Lower lobe of right lung (tissue), 2 donors: ENCODE measurements at regions not wholly inside any gene's neighbourhood (a gene's known extent, or its start where the extent isn't known, plus 50 kb on each side); places are given as distances from the start of the nearest gene placed in this dataset.

ENCODE experiments used
- ATAC-seq, 2 donors: fragments of 200-7000 bp; cut with Tn5 transposase; one replicate each; pipeline ENCODE4 v1.9.1; 2020 to 2022; ENCODE audit warnings: mild to moderate bottlenecking in 2 of 2, moderate library complexity in 2 of 2
- DNase-seq: peaks from one replicate; pipeline ENCODE4 v3.0.0-alpha.2; 2020
- H3K27ac ChIP-seq: fragments of 200-600 bp; one replicate; pipeline ENCODE4 v1.8.0; 2022
- H3K27me3 ChIP-seq: fragments of 200-600 bp; one replicate; pipeline ENCODE4 v1.8.0; 2022; ENCODE audit warnings: low read depth
- H3K36me3 ChIP-seq: fragments of 200-600 bp; one replicate; pipeline ENCODE4 v1.8.0; 2022; ENCODE audit warnings: mild to moderate bottlenecking
- H3K4me1 ChIP-seq: fragments of 200-600 bp; one replicate; pipeline ENCODE4 v1.8.0; 2022
- H3K4me3 ChIP-seq: fragments of 200-600 bp; one replicate; pipeline ENCODE4 v1.8.0; 2022; ENCODE audit warnings: mild to moderate bottlenecking
- H3K9me3 ChIP-seq: fragments of 200-600 bp; one replicate; pipeline ENCODE4 v1.8.0; 2022
- intact Hi-C: fragments of 100-400 bp; cut with DNase I; formaldehyde crosslinking; loops from one replicate; pipeline ENCODE4 v1.11.0; 2022
- TF ChIP-seq, protein P1 (sequence below): fragments of 200-600 bp; IDR thresholded peaks from one replicate; pipeline ENCODE4 v1.8.0; 2022; ENCODE audit warnings: antibody characterized with exemption, mild to moderate bottlenecking
- donor health status: DM: no; HTN: yes; CAD: no; lungs with severe emphysema.

DNA sequence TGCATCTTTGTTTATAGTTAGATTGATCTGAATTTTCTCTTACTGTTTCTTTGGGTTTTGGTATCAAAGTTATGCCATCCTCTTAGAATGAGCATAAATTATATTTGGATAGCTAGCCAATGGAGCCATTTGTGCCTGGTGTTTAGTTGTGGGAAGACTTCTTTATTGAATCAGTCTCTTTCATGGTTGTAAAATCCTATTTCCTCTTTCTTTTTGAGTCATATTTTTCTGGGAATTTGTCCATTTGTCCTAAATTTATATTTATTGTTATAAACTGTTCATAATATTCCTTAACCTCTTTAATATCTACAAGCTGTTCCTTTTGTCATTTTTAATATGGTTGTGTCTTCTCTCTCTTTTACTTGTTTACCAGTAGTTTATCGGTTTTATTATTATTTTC is 462.5 kb downstream of the AEBP2 start:
- no peaks in the 10 kb centered on the region for H3K27me3 ChIP-seq
- DNase-seq = no peak
- no peak overlapping the region for H3K4me3 ChIP-seq
- no peaks in the 10 kb centered on the region for H3K4me1 ChIP-seq
- TF ChIP-seq, protein P1, sequence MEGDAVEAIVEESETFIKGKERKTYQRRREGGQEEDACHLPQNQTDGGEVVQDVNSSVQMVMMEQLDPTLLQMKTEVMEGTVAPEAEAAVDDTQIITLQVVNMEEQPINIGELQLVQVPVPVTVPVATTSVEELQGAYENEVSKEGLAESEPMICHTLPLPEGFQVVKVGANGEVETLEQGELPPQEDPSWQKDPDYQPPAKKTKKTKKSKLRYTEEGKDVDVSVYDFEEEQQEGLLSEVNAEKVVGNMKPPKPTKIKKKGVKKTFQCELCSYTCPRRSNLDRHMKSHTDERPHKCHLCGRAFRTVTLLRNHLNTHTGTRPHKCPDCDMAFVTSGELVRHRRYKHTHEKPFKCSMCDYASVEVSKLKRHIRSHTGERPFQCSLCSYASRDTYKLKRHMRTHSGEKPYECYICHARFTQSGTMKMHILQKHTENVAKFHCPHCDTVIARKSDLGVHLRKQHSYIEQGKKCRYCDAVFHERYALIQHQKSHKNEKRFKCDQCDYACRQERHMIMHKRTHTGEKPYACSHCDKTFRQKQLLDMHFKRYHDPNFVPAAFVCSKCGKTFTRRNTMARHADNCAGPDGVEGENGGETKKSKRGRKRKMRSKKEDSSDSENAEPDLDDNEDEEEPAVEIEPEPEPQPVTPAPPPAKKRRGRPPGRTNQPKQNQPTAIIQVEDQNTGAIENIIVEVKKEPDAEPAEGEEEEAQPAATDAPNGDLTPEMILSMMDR = no peak
- intact Hi-C loops = no loop called here
- H3K27ac ChIP-seq = no peak overlapping the region
- ATAC-seq = no peak
- H3K36me3 ChIP-seq = no peaks in the 10 kb centered on the region
- H3K9me3 ChIP-seq = no peaks in the 10 kb centered on the region

DNA sequence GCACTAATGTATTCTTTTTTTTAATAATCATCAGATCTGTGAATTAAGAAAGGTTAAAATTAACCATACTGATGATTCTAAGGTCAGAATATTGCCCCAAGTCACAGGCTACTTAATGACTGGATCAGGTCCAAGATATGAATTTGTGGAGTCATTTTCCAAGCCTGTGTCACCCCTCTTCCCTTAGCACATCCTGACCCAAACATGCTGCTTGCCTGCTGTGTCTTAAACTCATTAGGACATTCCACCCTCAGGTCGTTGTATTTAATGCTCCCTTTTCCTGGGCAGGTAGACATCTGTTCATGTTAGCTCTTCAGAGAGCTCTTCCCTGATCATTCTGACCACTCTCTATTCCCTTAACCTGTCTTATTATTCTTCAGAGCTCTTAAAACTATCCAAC is 463.5 kb upstream of the PDE3A start:
- DNase-seq (no peak), ATAC-seq (no peak)
- no peaks in the 10 kb centered on the region for H3K9me3 ChIP-seq
- intact Hi-C loops = no loop called here
- H3K27me3 ChIP-seq = no peaks in the 10 kb centered on the region
- TF ChIP-seq, protein P1 = no peak
- H3K4me1 ChIP-seq = no peaks in the 10 kb centered on the region
- H3K36me3 ChIP-seq = no peaks in the 10 kb centered on the region
- no peak overlapping the region for H3K27ac ChIP-seq
- no peak overlapping the region for H3K4me3 ChIP-seq

- Histone ChIP-seq H3K4me1 (no peaks in the 10 kb centered on the region), H3K4me3 (no peak overlapping the region), H3K9me3 (no peaks in the 10 kb centered on the region), H3K36me3 (no peaks in the 10 kb centered on the region), H3K27ac (no peak overlapping the region), H3K27me3 (no peaks in the 10 kb centered on the region)
- intact Hi-C loops = no loop called here
- TF ChIP-seq, protein P1 = no peak
- DNase-seq = no peak
- peak in 1 of 2 donors; percentile 48 for ATAC-seq
Observed at GRCh38 chr12:19908830-19909229, 459.5 kb upstream of the PDE3A start.

DNA sequence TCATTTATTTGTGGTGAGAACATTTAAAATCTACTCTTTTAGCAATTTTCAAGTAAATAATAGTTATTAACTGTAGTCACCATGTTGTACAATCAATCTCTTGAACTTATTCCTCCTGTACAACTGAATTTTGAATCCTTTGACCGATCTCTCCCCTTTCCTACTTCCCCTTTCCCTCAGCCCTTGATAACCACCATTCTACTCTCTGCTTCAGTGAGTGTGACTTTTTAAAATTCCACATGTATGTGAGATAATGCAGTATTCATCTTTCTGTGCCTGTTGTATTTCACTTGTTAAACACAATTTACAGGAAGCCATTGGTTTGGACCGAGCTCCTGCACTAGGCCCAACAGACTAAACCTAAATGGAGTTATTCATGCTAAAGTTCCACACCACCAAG is 458.9 kb upstream of the PDE3A start:
- no peak for DNase-seq
- H3K9me3 ChIP-seq = no peaks in the 10 kb centered on the region
- intact Hi-C loops = no loop called here
- no peak overlapping the region for H3K27ac ChIP-seq
- H3K4me3 ChIP-seq = no peak overlapping the region
- H3K4me1 ChIP-seq = no peaks in the 10 kb centered on the region
- H3K27me3 ChIP-seq = no peaks in the 10 kb centered on the region
- H3K36me3 ChIP-seq = no peaks in the 10 kb centered on the region
- ATAC-seq = no peak
- TF ChIP-seq, protein P1 = no peak

DNA sequence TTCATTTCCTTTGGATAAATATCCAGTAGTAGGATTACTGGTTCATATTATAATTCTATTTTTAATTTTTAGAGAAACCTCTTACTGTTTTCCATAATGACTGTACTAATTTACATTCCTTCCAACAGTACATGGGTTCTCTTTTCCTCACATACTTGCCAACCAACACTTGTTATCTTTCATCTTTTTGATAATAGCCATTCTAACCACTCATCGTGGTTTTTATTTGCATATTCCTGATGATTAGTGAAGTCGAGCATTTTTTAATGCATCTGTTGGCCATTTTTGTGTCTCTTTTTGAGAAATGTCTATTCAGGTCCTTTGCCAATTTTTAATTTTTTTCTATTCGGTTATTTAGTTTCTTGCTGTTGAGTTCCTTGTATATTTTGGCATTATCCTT is 457.7 kb upstream of the PDE3A start:
- intact Hi-C loops = no loop called here

More for the DNA sequence above, 457.7 kb upstream of the PDE3A start:
- TF ChIP-seq, protein P1 = no peak
- DNase-seq = no peak
- Histone ChIP-seq H3K36me3 (no peaks in the 10 kb centered on the region), H3K9me3 (no peaks in the 10 kb centered on the region), H3K4me3 (no peak overlapping the region), H3K27ac (no peak overlapping the region), H3K4me1 (no peaks in the 10 kb centered on the region), H3K27me3 (no peaks in the 10 kb centered on the region)
- no peak for ATAC-seq
